HG03558 (cell line): ENCODE measurements at regions not wholly inside any gene's neighbourhood (a gene's known extent, or its start where the extent isn't known, plus 50 kb on each side); places are given as distances from the start of the nearest gene placed in this dataset.

ENCODE experiments used
- ATAC-seq: cut with Tn5 transposase; IDR thresholded peaks from one replicate; pipeline ENCODE4 v1.9.1; 2021; ENCODE audit warnings: moderate number of reproducible peaks; ENCODE audit not compliant: unreplicated experiment; ENCODE audit errors: extremely low read depth

DNA sequence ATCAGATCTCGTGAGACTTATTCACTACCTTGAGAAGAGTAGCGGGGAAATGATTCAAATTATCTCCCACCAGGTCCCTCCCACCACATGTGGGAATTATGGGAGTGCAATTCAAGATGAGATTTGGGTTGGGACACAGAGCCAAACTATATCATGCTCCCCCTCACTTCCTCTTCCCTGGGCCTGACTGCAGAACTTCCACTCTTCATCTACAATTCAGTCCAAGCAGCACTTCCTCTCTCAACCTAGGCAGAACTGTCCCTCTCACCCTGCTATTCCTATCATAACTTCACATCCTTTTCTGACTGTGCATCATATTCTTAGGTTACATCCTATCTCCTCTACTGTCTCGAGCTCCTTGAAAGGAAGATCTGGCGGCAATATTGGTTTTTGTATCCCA lies 184.0 kb upstream of the HDDC2 start:
- ATAC-seq, result no peak

DNA sequence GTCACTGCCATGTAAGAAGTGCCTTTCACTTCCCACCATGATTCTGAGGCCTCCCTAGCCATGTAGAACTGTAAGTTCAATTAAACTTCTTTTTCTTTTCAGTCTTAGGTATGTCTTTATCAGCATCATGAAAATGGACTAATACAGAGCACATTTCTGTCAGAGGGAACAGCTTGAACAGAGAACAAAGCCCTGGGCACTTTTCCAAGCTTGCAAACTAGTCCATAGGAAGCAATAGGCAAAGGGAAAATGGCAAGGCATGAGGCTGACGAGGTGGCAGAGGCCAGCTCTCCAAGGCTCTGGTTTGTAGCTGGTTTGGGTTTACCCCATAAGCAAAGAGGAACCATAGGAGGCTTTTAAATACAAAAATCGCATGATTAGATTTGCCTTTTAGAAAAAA lies 185.1 kb upstream of the HDDC2 start:
- no peak for ATAC-seq

DNA sequence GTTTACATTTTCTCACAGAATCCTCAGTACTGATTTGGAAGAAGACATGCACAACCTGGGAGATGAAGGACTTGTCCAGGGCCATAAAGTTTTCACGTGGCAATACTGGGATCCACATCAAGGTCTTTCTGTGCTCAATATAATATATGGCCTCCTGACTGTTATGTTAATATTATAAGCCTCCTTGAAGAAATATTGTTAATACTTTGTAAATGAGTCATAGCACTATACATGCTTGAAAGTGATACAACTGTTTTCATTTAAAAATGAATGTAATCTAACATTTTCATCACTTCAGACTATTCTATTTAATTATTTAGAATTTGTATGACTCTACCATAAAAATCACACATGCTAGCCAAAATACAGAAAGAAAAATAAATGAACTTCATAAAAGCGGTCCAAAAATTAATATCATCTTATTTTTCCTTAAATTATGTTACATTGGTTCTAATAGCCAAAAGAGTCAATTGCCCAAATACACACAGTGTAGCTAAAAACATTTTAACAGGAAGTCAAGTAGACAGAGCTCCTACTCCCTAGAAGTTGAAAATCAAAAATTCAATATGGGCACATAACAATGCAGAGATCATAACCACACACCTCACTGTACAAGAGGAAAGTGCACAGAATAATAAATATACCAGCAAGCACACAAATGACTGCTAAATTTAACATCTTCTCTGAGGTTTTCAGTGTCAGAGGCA lies 188.0 kb upstream of the HDDC2 start:
- ATAC-seq, result no peak

DNA sequence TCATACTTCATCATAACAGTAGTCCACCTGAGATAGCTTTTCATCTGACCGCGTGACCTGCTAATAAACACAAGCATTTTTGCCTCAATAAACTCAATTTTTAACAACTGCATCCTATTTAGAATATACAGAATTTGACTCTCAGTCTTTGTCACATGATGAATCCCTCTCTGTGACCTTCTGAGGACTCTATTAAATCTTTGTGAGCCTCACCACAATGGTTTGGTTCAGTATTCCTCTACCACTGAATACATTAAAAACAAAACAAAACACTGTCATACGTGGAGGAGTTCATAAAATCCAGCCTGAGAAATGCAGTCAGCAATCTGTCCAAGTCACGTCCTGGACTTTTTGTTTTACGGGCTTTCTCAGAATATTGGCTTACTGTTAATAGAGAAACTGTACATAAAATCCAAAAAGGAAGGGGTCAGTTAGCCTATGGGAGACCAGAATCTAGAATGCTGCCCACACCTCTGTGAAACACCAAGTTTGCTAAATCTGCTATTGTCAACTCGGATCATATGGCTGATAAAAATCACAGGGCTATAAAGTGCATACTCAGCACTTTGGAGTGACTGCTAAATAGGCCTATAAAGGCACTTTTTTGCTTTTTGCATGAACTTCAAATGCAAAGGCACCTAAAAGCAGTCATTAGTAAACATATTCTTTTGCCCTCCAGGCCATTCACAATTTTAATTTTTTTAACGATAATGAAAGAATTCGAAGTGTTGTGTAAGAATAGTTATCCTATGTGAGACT lies 190.3 kb upstream of the HDDC2 start:
- ATAC-seq, result no peak

DNA sequence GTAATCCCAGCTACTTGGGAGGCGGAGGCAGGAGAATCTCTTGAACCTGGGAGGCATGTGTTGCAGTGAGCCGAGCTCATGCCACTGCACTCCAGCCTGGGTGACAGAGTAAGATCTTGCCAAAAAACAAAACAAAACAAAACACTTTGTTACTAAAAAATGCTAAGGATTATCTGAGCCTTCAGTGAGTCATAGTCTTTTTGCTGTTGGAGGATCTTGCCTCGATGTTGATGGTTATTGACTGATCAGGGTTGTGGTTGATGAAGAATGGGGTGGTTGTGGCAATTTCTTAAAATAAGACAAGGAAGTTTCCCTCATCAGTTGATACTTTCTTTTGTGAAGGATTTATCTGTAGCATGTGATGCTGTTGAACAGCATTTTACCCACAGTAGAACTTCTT lies 196.8 kb upstream of the HDDC2 start:
- no peak for ATAC-seq

DNA sequence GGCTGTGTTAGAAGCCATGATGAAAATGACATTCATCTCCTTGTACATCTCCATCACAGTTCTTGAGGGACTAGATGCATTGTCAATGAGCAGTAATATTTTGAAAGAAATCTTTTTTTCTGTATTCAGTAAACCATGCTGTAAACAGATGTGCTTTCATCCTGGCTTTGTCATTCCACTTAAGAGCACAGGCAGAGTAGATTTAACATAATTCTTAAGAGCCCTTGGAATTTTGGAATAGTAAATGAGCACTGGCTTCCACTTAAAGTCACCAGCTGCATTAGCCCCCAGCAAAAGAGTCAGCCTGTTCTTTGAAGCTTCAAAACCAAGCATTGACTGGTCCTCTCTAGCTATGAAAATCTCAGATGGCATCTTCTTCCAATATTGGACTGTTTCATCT lies 197.8 kb upstream of the HDDC2 start:
- no peak for ATAC-seq

DNA sequence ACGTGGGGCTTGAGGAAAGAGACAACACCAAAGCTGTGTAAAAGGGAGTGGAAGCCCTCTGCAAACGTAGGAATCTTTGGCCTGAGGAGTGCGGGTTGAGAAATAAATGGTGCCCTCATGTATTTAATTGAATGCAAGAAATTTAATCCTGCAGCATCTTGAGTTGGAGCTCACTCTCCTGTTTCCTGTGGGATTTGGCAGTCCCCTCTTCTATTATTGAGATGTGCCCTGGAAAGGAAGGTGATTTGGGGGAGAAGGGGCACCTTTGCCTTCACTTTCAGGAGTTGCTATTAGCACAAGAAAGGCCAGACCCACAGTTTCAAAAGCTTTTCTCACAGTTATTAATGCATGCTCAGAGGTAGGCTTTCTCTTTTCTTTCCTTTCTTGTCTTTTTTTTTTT lies 201.4 kb upstream of the HDDC2 start:
- no peak for ATAC-seq

DNA sequence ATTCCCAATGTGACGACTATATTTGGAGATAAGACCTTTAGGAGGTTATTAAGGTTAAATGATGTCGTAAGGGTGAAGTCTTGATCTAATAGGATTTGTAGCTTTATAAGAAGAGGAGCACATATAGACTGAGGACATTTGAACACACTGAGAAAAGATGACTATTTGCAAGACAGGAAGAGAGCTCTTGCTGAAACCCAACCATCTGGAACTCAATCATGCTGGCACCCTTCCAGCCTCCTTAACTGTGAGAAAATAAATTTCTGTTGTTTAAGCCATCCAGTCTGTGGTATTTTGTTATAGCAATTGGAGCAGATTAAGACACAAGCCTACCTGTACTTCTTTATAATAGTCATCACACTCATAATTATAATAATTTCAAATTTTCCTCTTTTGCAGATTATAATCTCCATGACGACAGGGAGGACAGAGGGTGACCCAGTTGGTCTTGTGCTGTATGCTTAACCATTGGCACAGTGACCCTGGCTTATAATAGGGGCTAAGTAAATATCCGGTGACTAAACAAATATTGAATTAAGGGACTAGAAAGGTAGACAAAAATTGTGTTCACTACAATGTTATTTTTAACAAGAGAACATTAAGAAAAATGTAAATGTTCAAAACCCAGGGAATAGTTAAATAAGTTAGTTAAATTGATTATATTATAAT lies 206.4 kb upstream of the HDDC2 start:
- no peak for ATAC-seq

DNA sequence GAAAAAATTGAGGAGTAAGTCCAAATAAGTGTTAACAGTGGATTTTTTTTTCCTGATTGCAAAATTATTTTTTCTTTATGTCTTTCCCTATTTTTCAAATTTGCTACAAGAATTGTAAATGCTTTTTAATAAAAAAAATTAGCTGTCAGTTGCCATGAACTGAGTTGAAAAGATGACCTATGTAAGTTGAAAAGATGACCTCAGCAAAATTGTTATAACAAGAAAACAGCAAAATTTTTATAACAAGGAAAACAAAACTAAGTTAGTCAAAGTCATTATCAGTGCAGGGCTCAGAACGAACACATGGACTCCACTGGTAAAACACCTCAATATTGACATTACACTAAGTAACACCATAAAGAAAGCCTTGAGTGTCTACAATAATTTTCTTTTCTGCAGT lies 207.0 kb upstream of the HDDC2 start:
- no peak for ATAC-seq

DNA sequence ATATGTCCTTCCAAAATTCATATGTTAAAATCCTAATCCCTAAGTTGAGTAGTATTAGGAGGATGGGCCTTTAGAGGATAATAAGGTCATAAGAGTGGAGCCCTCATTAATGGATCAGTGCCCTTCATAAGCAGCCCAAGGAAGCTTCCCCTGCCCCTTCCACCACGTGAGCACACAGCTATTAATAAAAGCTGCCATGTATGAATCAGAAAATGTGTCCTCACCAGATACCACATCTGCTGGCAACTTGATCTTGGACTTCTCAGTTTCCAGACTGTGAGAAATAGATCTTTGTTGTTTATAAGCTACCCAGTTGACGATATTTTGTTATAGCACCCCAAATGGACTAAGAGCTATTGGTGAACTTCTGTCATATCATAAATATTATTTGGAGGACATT lies 207.7 kb upstream of the HDDC2 start:
- no peak for ATAC-seq

DNA sequence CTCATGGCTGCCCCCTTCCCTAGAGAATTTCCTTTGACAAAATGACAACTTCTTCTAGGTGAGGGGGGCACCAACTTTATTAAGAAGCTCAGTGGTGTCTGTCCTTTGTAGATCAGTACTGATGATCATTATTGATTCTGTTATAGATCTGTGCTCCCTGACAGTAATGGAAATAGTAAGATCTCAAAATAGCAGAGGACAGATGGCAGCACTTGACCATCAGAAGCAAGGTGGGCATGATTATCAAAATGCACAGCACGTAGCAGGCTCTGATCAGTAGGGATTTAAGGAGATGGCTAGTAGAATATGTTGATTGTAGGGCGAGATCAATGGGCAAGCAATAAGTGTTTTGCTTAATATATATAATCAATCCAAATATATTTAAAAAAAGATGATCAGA lies 208.6 kb upstream of the HDDC2 start:
- ATAC-seq, result no peak

DNA sequence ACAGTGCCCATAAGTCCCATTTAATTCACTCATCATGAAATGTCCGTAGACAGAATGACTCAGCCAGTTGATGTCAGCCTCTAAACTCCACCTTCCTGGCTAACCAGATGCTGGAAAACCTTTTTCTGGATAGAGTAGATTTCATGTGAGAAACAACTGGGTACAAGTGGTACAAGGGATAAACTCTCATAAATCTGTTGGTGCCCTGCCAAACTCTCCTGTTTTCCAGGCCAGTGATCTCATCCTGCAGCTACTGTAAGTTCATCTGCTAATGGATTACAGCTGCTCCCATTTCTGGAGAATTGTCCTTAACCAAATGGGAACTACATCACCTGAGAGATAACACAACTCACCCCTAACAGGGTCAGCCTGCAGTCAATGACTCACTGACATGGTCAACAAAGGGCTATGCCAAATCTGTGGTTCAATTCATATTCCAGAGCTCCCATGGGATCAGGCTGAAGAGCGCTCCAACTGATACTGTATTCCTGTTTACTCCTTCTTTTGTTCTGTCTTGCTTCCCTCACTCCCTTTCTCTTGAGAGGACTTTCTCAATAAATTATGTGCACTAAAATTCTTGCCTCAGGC lies 210.1 kb upstream of the HDDC2 start:
- no peak for ATAC-seq

DNA sequence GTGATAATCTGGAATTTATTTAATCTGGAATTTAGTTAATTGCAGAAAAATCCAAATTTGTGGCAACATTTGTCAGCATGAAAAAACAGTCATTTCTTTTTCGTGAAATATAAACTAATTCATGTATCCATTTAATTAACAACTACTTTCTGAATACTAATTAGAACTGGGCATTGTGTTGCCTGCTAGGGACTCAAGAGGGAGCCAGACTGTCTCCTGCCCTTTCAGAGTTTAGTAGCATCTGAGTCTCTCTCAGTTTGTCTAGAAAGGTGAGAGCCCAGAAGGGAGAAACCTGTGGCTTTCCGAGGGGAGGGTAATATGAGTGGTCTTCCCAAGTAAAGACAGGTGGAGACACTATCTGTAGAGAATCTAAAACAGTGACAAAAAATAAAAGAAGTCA lies 210.9 kb upstream of the HDDC2 start:
- ATAC-seq, result peak; percentile 75

DNA sequence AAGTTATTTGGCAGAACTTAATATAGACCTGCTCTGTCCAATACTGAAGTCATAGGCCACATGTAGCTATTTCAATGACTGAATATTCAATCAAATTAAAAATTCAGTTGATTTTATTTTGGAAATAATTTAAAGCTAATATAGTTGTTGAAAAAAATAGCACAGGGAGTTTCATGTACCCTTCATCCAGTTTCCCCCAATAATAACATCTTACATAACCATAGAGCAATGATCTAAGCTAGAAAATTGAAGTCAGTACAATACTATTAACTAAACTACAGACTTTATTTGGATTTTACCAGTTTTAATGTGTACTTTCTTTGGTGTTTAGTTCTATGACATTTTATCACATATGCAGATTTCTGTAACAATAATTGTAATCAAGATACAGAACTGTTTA lies 212.2 kb upstream of the HDDC2 start:
- no peak for ATAC-seq

DNA sequence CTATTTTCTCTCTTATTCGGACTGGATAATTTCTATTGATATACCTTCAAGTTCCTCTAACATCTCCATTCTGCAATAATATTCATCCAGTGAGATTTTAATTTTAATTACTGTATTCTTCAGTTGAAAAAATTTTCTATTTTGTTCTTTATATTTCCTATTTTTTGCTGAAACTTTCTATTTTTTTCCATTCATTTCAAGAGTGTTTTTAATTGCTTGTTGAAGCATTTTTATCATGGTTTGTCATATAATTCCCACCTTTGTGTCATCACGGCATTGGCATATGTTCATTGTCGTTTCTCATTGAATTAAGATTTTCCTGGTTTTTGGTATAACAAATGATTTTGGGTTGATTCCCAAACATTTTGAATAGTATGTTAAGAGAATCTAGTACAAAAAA lies 214.9 kb upstream of the HDDC2 start:
- no peak for ATAC-seq

DNA sequence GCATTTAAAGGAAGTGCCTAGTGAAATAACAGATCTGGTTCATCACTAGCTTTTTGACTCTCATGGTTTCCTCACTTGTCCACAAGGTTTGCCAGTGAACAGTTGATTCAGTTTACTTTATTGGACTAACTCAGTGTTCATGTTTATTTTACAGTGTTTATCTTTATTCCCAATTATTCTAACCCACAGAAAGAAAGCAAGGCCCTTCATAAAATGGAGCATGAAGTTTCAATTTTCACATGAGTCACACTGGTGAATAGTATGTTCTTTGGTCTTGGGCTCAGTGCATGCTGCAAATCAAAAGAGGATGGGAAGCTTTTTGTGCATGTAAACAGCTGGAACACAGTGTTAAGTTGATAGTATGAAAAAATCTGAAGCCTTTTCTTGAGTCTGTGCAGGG lies 217.6 kb upstream of the HDDC2 start:
- ATAC-seq, result no peak

DNA sequence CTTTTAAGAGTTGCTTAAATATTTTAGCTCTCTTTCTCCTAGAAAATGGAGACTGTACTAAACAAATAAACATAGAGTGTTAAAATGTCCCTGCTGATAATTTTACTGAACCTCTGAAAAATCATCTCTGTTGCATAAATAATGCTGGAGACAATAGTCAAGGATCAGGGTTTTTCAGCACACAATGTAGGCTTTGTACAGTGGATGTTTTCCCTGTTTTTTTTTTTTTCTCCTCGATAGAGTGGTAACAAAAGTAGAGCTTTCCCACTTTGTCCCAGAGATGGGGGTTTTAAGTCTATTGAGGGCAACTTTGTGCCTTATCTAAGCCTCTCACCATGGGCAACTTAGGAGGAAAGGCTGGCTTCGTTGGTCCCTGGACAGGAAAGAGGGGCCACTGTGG lies 222.6 kb upstream of the HDDC2 start:
- ATAC-seq, result no peak

DNA sequence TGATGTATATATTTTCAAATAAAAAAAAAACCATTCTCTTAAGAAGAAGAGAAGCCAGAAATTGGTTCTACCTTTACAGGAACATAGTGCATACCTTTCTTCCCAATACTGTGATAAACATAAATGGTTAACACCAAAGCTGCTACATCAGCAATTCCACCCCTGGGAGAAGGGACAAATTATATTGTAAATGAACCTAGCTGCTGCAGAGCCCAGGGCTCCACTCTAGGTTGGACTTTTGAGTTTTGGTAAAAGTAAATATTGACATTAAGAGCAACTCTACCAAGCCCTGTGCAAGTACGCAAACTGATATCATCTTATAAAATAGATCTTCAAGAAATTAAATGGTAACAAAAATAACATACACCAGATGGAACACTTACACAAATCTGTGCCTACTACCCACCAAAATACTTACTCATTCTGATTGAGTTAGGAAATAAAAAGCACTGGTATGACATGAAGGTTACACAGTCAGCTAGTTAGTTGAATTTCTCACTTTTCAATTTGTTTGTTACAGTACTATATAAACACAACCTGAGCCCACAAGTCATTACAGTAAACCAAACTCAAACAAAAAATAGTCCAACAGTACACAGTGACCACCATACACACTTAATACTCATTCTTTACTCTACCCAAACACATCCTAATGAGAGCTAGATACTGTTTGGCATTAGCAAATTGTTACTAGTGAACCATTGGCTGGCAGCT lies 223.3 kb upstream of the HEY2 start:
- no peak for ATAC-seq

DNA sequence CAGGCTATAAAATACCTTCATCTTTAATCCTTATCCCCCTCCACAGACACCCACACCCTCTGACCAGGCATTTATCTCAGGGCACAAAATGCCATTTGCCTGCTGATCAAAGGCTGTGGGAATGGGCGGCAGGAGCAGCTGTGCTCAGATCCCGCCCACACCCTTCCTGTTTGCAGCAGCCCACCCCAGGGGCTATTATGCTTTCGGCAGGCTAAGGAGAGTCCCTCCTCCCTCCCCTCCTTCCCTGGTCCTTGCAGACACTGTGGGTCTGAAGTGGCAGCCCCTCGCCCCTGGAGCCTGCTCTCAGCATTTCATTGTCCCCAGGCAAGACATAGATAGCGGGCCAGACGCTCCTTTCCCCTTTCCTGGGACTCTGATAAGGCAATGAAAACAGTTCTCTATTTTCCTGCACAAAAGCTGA lies 220.8 kb upstream of the HEY2 start:
- no peak for ATAC-seq

DNA sequence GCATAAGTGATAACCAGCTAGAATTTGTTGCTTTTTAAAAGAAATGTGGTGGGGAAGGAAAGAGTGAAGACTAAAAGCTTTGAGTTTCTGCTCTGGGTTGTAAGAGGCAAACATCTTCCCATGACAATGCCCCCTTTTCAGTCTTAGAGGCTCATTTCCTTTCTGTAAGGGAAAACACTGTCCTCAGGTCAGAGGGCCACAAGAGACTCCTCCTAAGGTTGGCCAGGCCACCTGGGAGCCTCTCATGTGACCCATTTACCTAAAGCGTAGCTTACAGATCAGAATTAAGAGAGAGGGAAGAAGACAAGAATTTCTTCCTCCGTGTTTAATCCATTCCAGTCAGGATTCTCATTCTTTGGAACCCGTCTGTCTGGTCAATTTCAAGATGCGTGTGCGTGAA lies 220.4 kb upstream of the HEY2 start:
- ATAC-seq, result no peak
